ENCODE measurements at regions not wholly inside any gene's neighbourhood (a gene's known extent, or its start where the extent isn't known, plus 50 kb on each side); places are given as distances from the start of the nearest gene placed in this dataset.

DNA sequence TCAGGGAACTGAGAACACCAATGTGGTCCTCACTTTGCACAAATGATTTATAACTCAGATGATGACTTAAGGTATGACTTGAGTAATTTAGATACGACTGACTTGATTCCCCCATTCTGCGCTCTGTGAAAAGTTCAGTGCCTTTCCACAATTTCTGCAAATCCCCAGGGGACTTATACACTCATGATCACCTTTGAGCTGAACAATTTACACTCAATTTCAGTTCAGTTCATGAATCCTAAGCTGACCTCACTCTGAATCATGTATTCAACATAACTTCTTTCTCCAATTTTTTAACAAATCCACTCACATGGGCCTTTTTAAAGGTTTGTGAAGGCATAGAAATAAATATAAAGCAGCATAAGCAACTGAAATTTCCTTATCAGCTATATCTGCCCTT lies 274.2 kb downstream of the FAM76B start:
- TF ChIP-seq POLR2AphosphoS5 (IDR thresholded peaks at IDR 0.05; ENCODE audit: low read depth, low read length) (no peak), POLR2A (IDR thresholded peaks at IDR 0.05; ENCODE audit: low read depth, low read length) (no peak)
